GM06990 (cell line): ENCODE measurements at regions not wholly inside any gene's neighbourhood (a gene's known extent, or its start where the extent isn't known, plus 50 kb on each side); places are given as distances from the start of the nearest gene placed in this dataset.

Source experiments
- DNase-seq: peaks from one replicate; pipeline ENCODE4 v3.0.0-alpha.2; 2011; ENCODE audit not compliant: insufficient read length; ENCODE audit errors: extremely low read depth
- H3K27me3 ChIP-seq: replicated peaks from 2 replicates; pipeline ENCODE4 v1.6.0; 2011; ENCODE audit warnings: low read length; ENCODE audit not compliant: control insufficient read depth, insufficient read depth
- H3K36me3 ChIP-seq: 2 replicates; pipeline ENCODE4 v1.5.1; 2011; ENCODE audit warnings: low read length; ENCODE audit not compliant: control insufficient read depth, insufficient read depth
- H3K4me3 ChIP-seq: replicated peaks from 2 replicates; pipeline ENCODE4 v1.5.1; 2011; ENCODE audit warnings: low read depth, mild to moderate bottlenecking, control low read depth, low read length
- TF ChIP-seq, protein P1 (sequence below): IDR thresholded peaks from 2 replicates; pipeline ENCODE4 v1.5.1; 2011; ENCODE audit warnings: low read length, control low read depth, mild to moderate bottlenecking, inconsistent platforms; ENCODE audit not compliant: insufficient read depth, poor library complexity, severe bottlenecking

- H3K4me3 ChIP-seq = no peak overlapping the region
- no peak for DNase-seq
- no peaks in the 10 kb centered on the region for H3K36me3 ChIP-seq
- TF ChIP-seq, protein P1, sequence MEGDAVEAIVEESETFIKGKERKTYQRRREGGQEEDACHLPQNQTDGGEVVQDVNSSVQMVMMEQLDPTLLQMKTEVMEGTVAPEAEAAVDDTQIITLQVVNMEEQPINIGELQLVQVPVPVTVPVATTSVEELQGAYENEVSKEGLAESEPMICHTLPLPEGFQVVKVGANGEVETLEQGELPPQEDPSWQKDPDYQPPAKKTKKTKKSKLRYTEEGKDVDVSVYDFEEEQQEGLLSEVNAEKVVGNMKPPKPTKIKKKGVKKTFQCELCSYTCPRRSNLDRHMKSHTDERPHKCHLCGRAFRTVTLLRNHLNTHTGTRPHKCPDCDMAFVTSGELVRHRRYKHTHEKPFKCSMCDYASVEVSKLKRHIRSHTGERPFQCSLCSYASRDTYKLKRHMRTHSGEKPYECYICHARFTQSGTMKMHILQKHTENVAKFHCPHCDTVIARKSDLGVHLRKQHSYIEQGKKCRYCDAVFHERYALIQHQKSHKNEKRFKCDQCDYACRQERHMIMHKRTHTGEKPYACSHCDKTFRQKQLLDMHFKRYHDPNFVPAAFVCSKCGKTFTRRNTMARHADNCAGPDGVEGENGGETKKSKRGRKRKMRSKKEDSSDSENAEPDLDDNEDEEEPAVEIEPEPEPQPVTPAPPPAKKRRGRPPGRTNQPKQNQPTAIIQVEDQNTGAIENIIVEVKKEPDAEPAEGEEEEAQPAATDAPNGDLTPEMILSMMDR = no peak
- H3K27me3 ChIP-seq = no peaks in the 10 kb centered on the region
Observed at GRCh38 chr7:137164251-137164650, 179.3 kb downstream of the PTN start.

DNA sequence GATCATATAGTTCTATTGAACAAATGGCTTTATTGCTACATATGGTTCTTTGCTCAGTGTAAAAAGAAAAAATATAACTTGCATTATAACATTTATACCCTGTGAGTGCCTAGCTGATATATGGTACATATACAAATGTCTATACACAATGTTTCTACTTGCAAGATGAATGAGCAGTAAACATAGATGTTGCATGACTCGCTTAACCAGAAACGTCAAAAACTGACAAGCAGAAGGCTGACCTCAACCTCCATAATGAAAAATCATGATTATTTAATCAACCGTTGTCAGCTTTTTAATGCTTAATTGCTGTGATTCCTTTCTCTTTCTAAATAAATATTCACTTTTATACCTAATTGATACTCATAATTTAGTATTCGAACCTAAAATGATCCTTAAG lies 183.3 kb downstream of the PTN start:
- DNase-seq = no peak
- no peaks in the 10 kb centered on the region for H3K36me3 ChIP-seq
- no peak overlapping the region for H3K4me3 ChIP-seq
- H3K27me3 ChIP-seq = no peaks in the 10 kb centered on the region
- TF ChIP-seq, protein P1 = no peak

DNA sequence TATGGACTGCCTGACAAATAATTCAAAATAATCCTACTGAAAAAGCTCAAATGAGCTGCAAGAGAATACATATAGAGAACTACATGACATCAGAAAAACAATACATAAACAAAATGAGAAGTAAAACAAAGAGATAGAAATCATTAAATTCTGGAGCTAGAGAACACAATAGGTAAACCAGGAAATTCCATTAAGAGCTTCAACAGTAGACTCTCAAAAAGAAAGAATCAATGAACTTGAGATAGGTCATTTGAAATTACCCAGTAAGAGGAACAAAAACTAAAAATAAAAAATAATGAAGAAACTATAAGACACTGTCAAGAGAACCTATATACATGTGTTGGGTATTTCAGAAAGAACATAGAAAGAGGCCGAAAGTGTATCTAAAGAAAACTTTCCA lies 186.3 kb downstream of the PTN start:
- Histone ChIP-seq H3K36me3 (no peaks in the 10 kb centered on the region), H3K27me3 (no peaks in the 10 kb centered on the region), H3K4me3 (no peak overlapping the region)
- TF ChIP-seq, protein P1 = no peak
- DNase-seq = no peak

DNA sequence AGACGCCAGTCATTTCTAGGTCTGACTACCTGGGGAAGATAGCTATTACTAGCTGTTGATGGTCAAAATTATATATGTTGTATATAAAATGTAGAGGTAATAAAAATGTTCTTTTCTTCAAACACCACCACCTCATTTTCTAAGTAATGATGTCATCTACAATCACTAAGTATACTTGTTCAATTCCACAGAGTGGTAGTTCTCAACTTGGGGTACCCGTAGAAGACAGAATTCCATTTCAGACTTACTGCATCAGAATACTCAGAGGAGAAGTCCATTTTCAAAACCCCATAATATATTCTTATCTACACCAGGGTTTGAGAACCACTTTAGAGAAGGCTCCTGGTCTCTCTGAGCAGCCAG lies 191.9 kb downstream of the PTN start:
- TF ChIP-seq, protein P1 = no peak
- Histone ChIP-seq H3K36me3 (no peaks in the 10 kb centered on the region), H3K4me3 (no peak overlapping the region), H3K27me3 (no peaks in the 10 kb centered on the region)
- DNase-seq = no peak

- Histone ChIP-seq H3K4me3 (no peak overlapping the region), H3K27me3 (no peaks in the 10 kb centered on the region), H3K36me3 (no peaks in the 10 kb centered on the region)
- TF ChIP-seq, protein P1 = no peak
- DNase-seq = no peak
Observed at GRCh38 chr7:137151041-137151689, 192.4 kb downstream of the PTN start.

- Histone ChIP-seq H3K4me3 (no peak overlapping the region), H3K36me3 (no peaks in the 10 kb centered on the region), H3K27me3 (no peaks in the 10 kb centered on the region)
- TF ChIP-seq, protein P1 = no peak
- DNase-seq = no peak
Observed at GRCh38 chr7:137147338-137147720, 196.2 kb downstream of the PTN start.
